Panc1 (cell line): ENCODE measurements at regions not wholly inside any gene's neighbourhood (a gene's known extent, or its start where the extent isn't known, plus 50 kb on each side); places are given as distances from the start of the nearest gene placed in this dataset.

Source experiments
- ATAC-seq: fragments of 200-7000 bp; cut with Tn5 transposase; 2 replicates; pipeline ENCODE4 v1.9.1; 2020; ENCODE audit warnings: mild to moderate bottlenecking, moderate library complexity
- BruUV-seq: library from RNA; stranded (reverse); fragments of 400-500 nt; replicated peaks from 2 replicates; lab custom pipeline; 2021; lab: Mats Ljungman, UMichigan
- CTCF ChIA-PET: fragments of 300-600 bp; sonication (Branson Sonifier 250); formaldehyde crosslinking; loops from one replicate; lab custom pipeline; 2022; ENCODE audit warnings: antibody characterized with exemption; lab: Charles Lee
- POLR2A ChIA-PET: fragments of 300-600 bp; sonication (Branson Sonifier 250); formaldehyde crosslinking; loops from one replicate; lab custom pipeline; 2022; ENCODE audit warnings: antibody characterized with exemption; lab: Charles Lee
- DNase-seq: peaks from one replicate; pipeline ENCODE4 v3.0.0-alpha.2; 2010; ENCODE audit warnings: low read depth, low spot score
- H3K27ac ChIP-seq: 2 replicates; pipeline ENCODE4 v1.5.1; 2011; ENCODE audit warnings: mild to moderate bottlenecking, low read length, inconsistent platforms
- H3K27me3 ChIP-seq: fragments of 200-500 bp; sonication (Bioruptor generic); 2 replicates; pipeline ENCODE4 v1.6.0; 2014; ENCODE audit warnings: low read length, inconsistent platforms; ENCODE audit not compliant: control insufficient read depth, insufficient read depth
- H3K36me3 ChIP-seq: fragments of 200-500 bp; sonication (Bioruptor generic); 2 replicates; pipeline ENCODE4 v1.5.1; 2014; ENCODE audit warnings: inconsistent platforms, mild to moderate bottlenecking, low read length, moderate library complexity; ENCODE audit not compliant: control insufficient read depth, insufficient read depth
- H3K4me1 ChIP-seq: 2 replicates; pipeline ENCODE4 v1.5.1; 2011; ENCODE audit warnings: inconsistent platforms, mild to moderate bottlenecking, low read length, moderate library complexity; ENCODE audit not compliant: control insufficient read depth, insufficient read depth
- H3K4me3 ChIP-seq, 2 experiments: 2 replicates each; pipeline ENCODE4 v1.5.1; 2011 to 2012; ENCODE audit warnings: low read depth in 2 of 2, low read length in 2 of 2, mild to moderate bottlenecking in 2 of 2, inconsistent platforms in 1 of 2, moderate library complexity in 1 of 2
- H3K9me3 ChIP-seq: fragments of 200-500 bp; sonication (Bioruptor generic); 2 replicates; pipeline ENCODE4 v1.5.1; 2014; ENCODE audit warnings: low read depth, mild to moderate bottlenecking, inconsistent platforms, low read length, moderate library complexity; ENCODE audit not compliant: control insufficient read depth, insufficient read depth
- CTCF ChIP-seq: fragments of 450-650 bp; IDR thresholded peaks from 2 replicates; pipeline ENCODE4 v1.5.1; 2017; ENCODE audit warnings: mild to moderate bottlenecking
- POLR2AphosphoS5 ChIP-seq: IDR thresholded peaks from 2 replicates; pipeline ENCODE4 v1.6.1; 2012; ENCODE audit warnings: mild to moderate bottlenecking, low read depth, low read length, moderate library complexity
- REST ChIP-seq, 2 experiments: IDR thresholded peaks; 2 replicates each; pipeline ENCODE4 v1.6.1; 2011 to 2012; ENCODE audit warnings: low read depth in 2 of 2, control low read depth in 1 of 2, low read length in 1 of 2, mild to moderate bottlenecking in 1 of 2, moderate library complexity in 1 of 2; ENCODE audit not compliant: insufficient read depth in 1 of 2
- SIN3A ChIP-seq: IDR thresholded peaks from 2 replicates; pipeline ENCODE4 v1.6.1; 2012; ENCODE audit warnings: low read depth, mild to moderate bottlenecking, low read length, moderate library complexity, borderline replicate concordance; ENCODE audit not compliant: insufficient read depth
- TCF7L2 ChIP-seq: IDR thresholded peaks from 2 replicates; pipeline ENCODE4 v1.6.1; 2011; ENCODE audit warnings: mild to moderate bottlenecking, low read depth, low read length, inconsistent platforms
- in situ Hi-C: cut with HindIII; loops from 2 replicates; pipeline ENCODE4 v1.10.0; 2016; ENCODE audit warnings: low sequenced_read_pairs, low pct_unique_long_range_greater_than_20kb
- intact Hi-C: fragments of 100-400 bp; cut with micrococcal nuclease; formaldehyde crosslinking; loops from one replicate; pipeline ENCODE4 v1.10.0; 2022; ENCODE audit not compliant: unreplicated experiment

- no TSS peak for BruUV-seq
- no peaks in the 10 kb centered on the region for H3K9me3 ChIP-seq
- POLR2A ChIA-PET, result no interaction called here
- no peaks in the 10 kb centered on the region for H3K27me3 ChIP-seq
- H3K4me1 ChIP-seq, result no peaks in the 10 kb centered on the region
- DNase-seq (no peak), ATAC-seq (no peak)
- intact Hi-C loops, result no loop called here
- no peaks in the 10 kb centered on the region for H3K36me3 ChIP-seq
- TF ChIP-seq TCF7L2, result no peak
- no peak for TF ChIP-seq CTCF
- TF ChIP-seq REST (IDR thresholded peaks at IDR 0.05; ENCODE audit: insufficient read depth in 1 of 2, low read depth in 2 of 2, low read length in 1 of 2), result no peak
- TF ChIP-seq POLR2AphosphoS5, result no peak
- no peak for TF ChIP-seq SIN3A
- H3K4me3 ChIP-seq, result no peak overlapping the region
- CTCF ChIA-PET, result no interaction called here
- no peak overlapping the region for H3K27ac ChIP-seq
- in situ Hi-C loops, result no loop called here
These were observed 1044.4 kb downstream of the PLA2G4A start for GRCh38 chr1:187873126-187873525.

DNA sequence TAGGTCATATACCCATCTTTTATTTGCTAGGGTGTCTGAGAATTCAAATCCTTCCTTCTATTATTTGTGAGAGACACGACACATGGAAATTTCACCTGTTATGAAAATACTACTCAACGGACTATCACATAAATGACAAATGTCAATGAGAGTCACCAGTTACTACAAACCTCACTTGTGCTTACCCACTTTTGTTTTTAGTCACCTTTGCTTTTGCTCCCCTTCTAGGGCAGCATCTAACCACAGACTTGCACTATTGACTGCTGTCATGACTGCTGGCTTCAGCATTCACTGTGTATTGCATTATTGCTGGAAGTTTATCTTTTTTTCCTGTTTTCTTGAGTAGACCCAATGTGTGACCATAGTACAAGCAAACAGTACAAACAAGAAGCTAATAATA is 1048.0 kb downstream of the PLA2G4A start:
- ATAC-seq (no peak), DNase-seq (no peak)
- no peak for TF ChIP-seq TCF7L2
- no TSS peak for BruUV-seq
- Histone ChIP-seq H3K4me3 (no peak overlapping the region), H3K27me3 (no peaks in the 10 kb centered on the region), H3K36me3 (no peaks in the 10 kb centered on the region), H3K27ac (no peak overlapping the region), H3K9me3 (no peaks in the 10 kb centered on the region), H3K4me1 (no peaks in the 10 kb centered on the region)
- ChIA-PET CTCF (no interaction called here), POLR2A (no interaction called here)
- intact Hi-C loops, result no loop called here
- in situ Hi-C loops, result no loop called here

- TF ChIP-seq TCF7L2 (no peak), POLR2AphosphoS5 (no peak)
- no peak overlapping the region for H3K4me3 ChIP-seq
- BruUV-seq, result no TSS peak
- in situ Hi-C loops (no loop called here), intact Hi-C loops (no loop called here)
- ATAC-seq, result no peak
- CTCF ChIA-PET, result no interaction called here
- H3K27ac ChIP-seq, result no peak overlapping the region
- POLR2A ChIA-PET, result no interaction called here
- H3K4me1 ChIP-seq, result no peaks in the 10 kb centered on the region
- no peaks in the 10 kb centered on the region for H3K9me3 ChIP-seq
- no peaks in the 10 kb centered on the region for H3K36me3 ChIP-seq
- no peak for DNase-seq
- H3K27me3 ChIP-seq, result no peaks in the 10 kb centered on the region
These were observed 1048.5 kb downstream of the PLA2G4A start for GRCh38 chr1:187877220-187877619.
